ENCODE measurements at regions not wholly inside any gene's neighbourhood (a gene's known extent, or its start where the extent isn't known, plus 50 kb on each side); places are given as distances from the start of the nearest gene placed in this dataset.

DNA sequence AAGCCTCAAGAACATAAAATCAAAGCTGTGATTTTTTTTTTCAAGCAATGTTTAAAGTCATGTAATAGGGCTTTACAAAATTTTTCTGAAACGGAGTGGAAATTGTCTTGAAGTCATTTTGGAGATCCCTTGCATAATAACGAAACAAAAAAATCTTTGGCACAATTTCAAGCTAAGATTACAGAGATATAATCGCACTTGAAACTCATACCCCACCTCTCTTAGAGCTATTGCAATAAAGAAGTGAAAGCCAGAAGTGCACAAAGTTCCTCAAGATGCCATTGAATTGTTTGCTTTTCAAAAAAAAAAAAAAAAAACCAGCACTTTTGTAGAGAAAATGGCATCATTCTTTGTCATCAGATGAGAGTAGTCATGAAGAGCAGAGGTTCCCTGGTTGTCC is 152.3 kb downstream of the PAX3 start:
- Histone ChIP-seq H3K27ac (no peak overlapping the region), H3K4me1 (replicated peaks in 1 of 2) (no peaks in the 10 kb centered on the region), H3K4me3 (no peak overlapping the region)
- 0 to 91% (median 53%) methylated on average over 1 to 3 of the region's 3 CpGs for WGBS, 10 experiments
- no peak for ATAC-seq (replicated peaks in 6 of 8)
- in situ Hi-C loops (cut with MboI; ENCODE audit: low pct_unique_long_range_greater_than_20kb in 2 of 9, low sequenced_read_pairs in 9 of 9, unreplicated experiment in 9 of 9) = no loop called here

- Histone ChIP-seq H3K4me3 (no peak overlapping the region), H3K27ac (no peak overlapping the region), H3K4me1 (replicated peaks in 1 of 2) (no peaks in the 10 kb centered on the region)
- in situ Hi-C loops (cut with MboI; ENCODE audit: low pct_unique_long_range_greater_than_20kb in 2 of 9, low sequenced_read_pairs in 9 of 9, unreplicated experiment in 9 of 9) = no loop called here
- ATAC-seq (replicated peaks in 6 of 8) = no peak
- 0 to 100% (median 94%) methylated on average over 1 of the region's 1 CpG for WGBS, 10 experiments
Observed at GRCh38 chr2:222142027-222142426, 156.8 kb downstream of the PAX3 start.

- no peak for ATAC-seq (replicated peaks in 6 of 8)
- H3K27ac ChIP-seq = no peak overlapping the region
- H3K4me1 ChIP-seq (replicated peaks in 1 of 2) = no peaks in the 10 kb centered on the region
- 8 to 100% (median 73%) methylated on average over 2 to 5 of the region's 5 CpGs; no CpG with 5 or more reads in 1 of the 10 experiments for WGBS, 10 experiments
- H3K4me3 ChIP-seq = no peak overlapping the region
- in situ Hi-C loops (cut with MboI; ENCODE audit: low pct_unique_long_range_greater_than_20kb in 2 of 9, low sequenced_read_pairs in 9 of 9, unreplicated experiment in 9 of 9) = no loop called here
Observed at GRCh38 chr2:222136106-222136630, 162.6 kb downstream of the PAX3 start.

GRCh38 chr2:222134654-222135053 is 164.1 kb downstream of the PAX3 start:
- ATAC-seq (replicated peaks in 6 of 8) = peak in 1 of 8 experiments; percentile 84
- Histone ChIP-seq H3K4me3 (no peak overlapping the region), H3K27ac (no peak overlapping the region), H3K4me1 (replicated peaks in 1 of 2) (no peaks in the 10 kb centered on the region)
- 0 to 100% (median 83%) methylated on average over 1 of the region's 1 CpG; no CpG with 5 or more reads in 3 of the 10 experiments for WGBS, 10 experiments
- in situ Hi-C loops (cut with MboI; ENCODE audit: low pct_unique_long_range_greater_than_20kb in 2 of 9, low sequenced_read_pairs in 9 of 9, unreplicated experiment in 9 of 9) = no loop called here

DNA sequence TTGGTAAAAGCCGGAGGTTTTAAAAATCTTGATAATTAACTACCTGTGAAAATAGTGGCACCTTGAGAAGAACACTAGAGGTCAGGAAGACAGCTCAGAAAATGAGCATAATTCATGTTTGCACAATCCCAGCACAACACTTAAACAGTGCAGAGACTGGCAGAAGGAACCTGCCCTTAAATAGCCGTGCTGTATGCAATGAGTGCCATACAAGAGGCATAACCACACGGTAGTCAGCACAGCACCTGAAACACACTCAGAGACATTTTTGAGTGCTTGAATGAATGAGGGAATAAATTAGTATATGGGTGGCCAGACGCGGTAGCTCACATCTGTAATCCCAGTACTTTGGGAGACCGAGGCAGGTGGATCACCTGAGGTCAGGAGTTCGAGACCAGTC is 164.9 kb downstream of the PAX3 start:
- no peak overlapping the region for H3K4me3 ChIP-seq
- no peaks in the 10 kb centered on the region for H3K4me1 ChIP-seq (replicated peaks in 1 of 2)
- 20 to 90% (median 70%) methylated on average over 1 to 6 of the region's 7 CpGs; no CpG with 5 or more reads in 2 of the 10 experiments for WGBS, 10 experiments
- ATAC-seq (replicated peaks in 6 of 8) = no peak
- no peak overlapping the region for H3K27ac ChIP-seq
- in situ Hi-C loops (cut with MboI; ENCODE audit: low pct_unique_long_range_greater_than_20kb in 2 of 9, low sequenced_read_pairs in 9 of 9, unreplicated experiment in 9 of 9) = no loop called here

DNA sequence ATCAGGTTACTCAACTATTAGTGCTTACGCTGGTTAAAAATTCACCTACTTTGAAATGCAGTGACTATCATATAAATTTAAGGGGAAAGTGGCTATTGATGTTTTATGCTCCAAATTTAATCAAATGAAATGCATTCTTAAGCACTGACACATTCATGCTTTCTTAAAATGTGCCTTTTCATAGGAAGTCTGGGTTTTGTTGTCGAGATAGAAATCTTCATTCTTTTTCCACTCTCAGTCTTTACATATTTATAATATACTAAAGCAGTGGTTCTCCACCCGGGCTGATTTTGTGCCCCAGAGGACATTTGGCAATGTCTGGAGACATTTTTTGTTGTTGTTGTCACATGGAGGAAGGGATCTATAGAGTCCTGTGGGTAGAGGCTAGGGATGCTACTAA is 167.9 kb downstream of the PAX3 start:
- in situ Hi-C loops (cut with MboI; ENCODE audit: low pct_unique_long_range_greater_than_20kb in 2 of 9, low sequenced_read_pairs in 9 of 9, unreplicated experiment in 9 of 9) = no loop called here
- no peaks in the 10 kb centered on the region for H3K4me1 ChIP-seq (replicated peaks in 1 of 2)
- H3K4me3 ChIP-seq = no peak overlapping the region
- peak in 1 of 8 experiments; percentile 36 for ATAC-seq (replicated peaks in 6 of 8)
- no peak overlapping the region for H3K27ac ChIP-seq
- 4 to 94% (median 72%) methylated on average over 1 to 3 of the region's 3 CpGs for WGBS, 10 experiments

GRCh38 chr2:222127660-222128059 is 171.1 kb downstream of the PAX3 start:
- no peaks in the 10 kb centered on the region for H3K4me1 ChIP-seq (replicated peaks in 1 of 2)
- H3K27ac ChIP-seq = no peak overlapping the region
- WGBS, 10 experiments = 0 to 100% (median 80%) methylated on average over 1 to 5 of the region's 6 CpGs; no CpG with 5 or more reads in 3 of the 10 experiments
- H3K4me3 ChIP-seq = no peak overlapping the region
- in situ Hi-C loops (cut with MboI; ENCODE audit: low pct_unique_long_range_greater_than_20kb in 2 of 9, low sequenced_read_pairs in 9 of 9, unreplicated experiment in 9 of 9) = no loop called here
- no peak for ATAC-seq (replicated peaks in 6 of 8)

GRCh38 chr2:222120933-222121332 is 177.9 kb downstream of the PAX3 start:
- in situ Hi-C loops (cut with MboI; ENCODE audit: low pct_unique_long_range_greater_than_20kb in 2 of 9, low sequenced_read_pairs in 9 of 9, unreplicated experiment in 9 of 9) = no loop called here
- H3K4me3 ChIP-seq = no peak overlapping the region
- no peak overlapping the region for H3K27ac ChIP-seq
- no peaks in the 10 kb centered on the region for H3K4me1 ChIP-seq (replicated peaks in 1 of 2)
- no peak for ATAC-seq (replicated peaks in 6 of 8)

DNA sequence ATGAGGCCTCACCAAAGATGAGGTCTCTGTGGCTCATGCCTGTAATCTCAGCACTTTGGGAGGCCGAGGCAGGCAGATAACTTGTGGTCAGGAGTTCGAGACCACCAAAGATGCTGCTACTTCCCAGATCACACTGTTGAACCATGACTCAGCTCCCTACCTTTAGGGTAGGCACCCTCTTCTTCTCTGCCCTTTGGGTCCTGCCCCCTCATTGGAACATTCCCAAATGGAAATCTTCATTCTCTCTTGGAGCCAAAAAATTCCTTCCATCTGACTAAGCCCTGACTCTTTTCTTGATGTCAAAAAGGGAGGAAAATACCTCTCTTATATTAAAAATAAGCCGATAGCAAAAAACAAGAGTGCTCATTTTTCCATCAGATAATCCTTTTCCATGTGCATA is 183.5 kb downstream of the PAX3 start:
- ATAC-seq (replicated peaks in 6 of 8) = no peak
- WGBS, 10 experiments = 17 to 100% (median 93%) methylated on average over 1 to 3 of the region's 3 CpGs; no CpG with 5 or more reads in 1 of the 10 experiments
- no peak overlapping the region for H3K4me3 ChIP-seq

GRCh38 chr2:222108957-222109585 is 189.7 kb downstream of the PAX3 start:
- 0 to 93% (median 80%) methylated on average over 1 to 4 of the region's 4 CpGs for WGBS, 10 experiments
- peak in 1 of 8 experiments; percentile 74 for ATAC-seq (replicated peaks in 6 of 8)
- no peak overlapping the region for H3K27ac ChIP-seq
- no peak overlapping the region for H3K4me3 ChIP-seq
- H3K4me1 ChIP-seq (replicated peaks in 1 of 2) = peaks cover 0 to 4% of the 10 kb centered on the region in 2 donors
- in situ Hi-C loops (cut with MboI; ENCODE audit: low pct_unique_long_range_greater_than_20kb in 2 of 9, low sequenced_read_pairs in 9 of 9, unreplicated experiment in 9 of 9) = no loop called here

More for the DNA sequence above, 183.5 kb downstream of the PAX3 start:
- in situ Hi-C loops (cut with MboI; ENCODE audit: low pct_unique_long_range_greater_than_20kb in 2 of 9, low sequenced_read_pairs in 9 of 9, unreplicated experiment in 9 of 9) = no loop called here
- H3K27ac ChIP-seq = no peak overlapping the region
- H3K4me1 ChIP-seq (replicated peaks in 1 of 2) = no peaks in the 10 kb centered on the region

- ATAC-seq (replicated peaks in 6 of 8) = peak in 5 of 8 experiments; percentile 40 to 90 (median 78)
- in situ Hi-C loops (cut with MboI; ENCODE audit: low pct_unique_long_range_greater_than_20kb in 2 of 9, low sequenced_read_pairs in 9 of 9, unreplicated experiment in 9 of 9) = no loop called here
- no peak overlapping the region for H3K27ac ChIP-seq
- 14 to 100% (median 51%) methylated on average over 1 to 3 of the region's 3 CpGs; no CpG with 5 or more reads in 3 of the 10 experiments for WGBS, 10 experiments
- H3K4me1 ChIP-seq (replicated peaks in 1 of 2) = peaks cover 0 to 4% of the 10 kb centered on the region in 2 donors
- no peak overlapping the region for H3K4me3 ChIP-seq
Observed at GRCh38 chr2:222108497-222108896, 190.3 kb downstream of the PAX3 start.

DNA sequence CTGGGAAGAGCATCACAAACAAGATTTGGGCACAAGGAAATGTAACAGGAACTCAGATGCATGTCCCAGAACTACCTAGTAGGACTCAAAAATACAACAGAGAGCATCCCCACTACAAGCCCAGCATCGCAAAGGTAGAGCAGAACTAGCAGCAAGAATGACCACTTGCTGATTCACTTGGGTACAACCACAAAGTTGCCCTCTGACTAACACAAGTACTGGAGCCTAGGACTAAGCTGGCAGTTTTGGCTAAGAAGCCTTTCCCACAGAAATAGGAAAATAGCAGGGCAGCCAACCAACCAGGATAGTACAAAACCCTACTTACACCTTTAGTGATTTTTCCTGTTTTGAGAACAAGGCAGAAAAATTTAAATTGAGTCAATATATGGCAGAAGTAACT is 193.8 kb downstream of the PAX3 start:
- no peak for ATAC-seq (replicated peaks in 6 of 8)
- Histone ChIP-seq H3K4me3 (no peak overlapping the region), H3K27ac (no peak overlapping the region), H3K4me1 (replicated peaks in 1 of 2) (peaks cover 0 to 4% of the 10 kb centered on the region in 2 donors)
- in situ Hi-C loops (cut with MboI; ENCODE audit: low pct_unique_long_range_greater_than_20kb in 2 of 9, low sequenced_read_pairs in 9 of 9, unreplicated experiment in 9 of 9) = no loop called here
- WGBS, 10 experiments = 0 to 100% (median 83%) methylated on average over 1 of the region's 1 CpG; no CpG with 5 or more reads in 3 of the 10 experiments

GRCh38 chr2:222102575-222103349 is 196.0 kb downstream of the PAX3 start:
- in situ Hi-C loops (cut with MboI; ENCODE audit: low pct_unique_long_range_greater_than_20kb in 2 of 9, low sequenced_read_pairs in 9 of 9, unreplicated experiment in 9 of 9) = no loop called here
- 0 to 62% (median 22%) methylated on average over 2 to 4 of the region's 4 CpGs; no CpG with 5 or more reads in 2 of the 10 experiments for WGBS, 10 experiments
- H3K27ac ChIP-seq = no peak overlapping the region
- H3K4me1 ChIP-seq (replicated peaks in 1 of 2) = no peaks in the 10 kb centered on the region
- peak in 2 of 8 experiments; percentile 28 to 98 for ATAC-seq (replicated peaks in 6 of 8)
- H3K4me3 ChIP-seq = no peak overlapping the region
